Activated T-helper 1 cell treated with anti-CD3 and anti-CD28 coated beads, Interleukin-12 subunit alpha, Interleukin-12 subunit beta, Interleukin-2, Interleukin-4 antibody, amounts not matched to agents 30 ng/mL and 10 ng/mL and 1 ng/mL, durations not matched to agents 14 hours and 24 hours and 36 hours (primary cell): ENCODE measurements at regions not wholly inside any gene's neighbourhood (a gene's known extent, or its start where the extent isn't known, plus 50 kb on each side); places are given as distances from the start of the nearest gene placed in this dataset.

Experiments used
- DNase-seq: peaks from one replicate; pipeline ENCODE4 v3.0.0; 2021; ENCODE audit warnings: low spot score
- H3K27ac Mint-ChIP-seq: one replicate; pipeline ENCODE4 v1.8.0; 2021; ENCODE audit warnings: mild to moderate bottlenecking, mixed read lengths
- H3K27me3 Mint-ChIP-seq: one replicate; pipeline ENCODE4 v1.8.0; 2022; ENCODE audit warnings: mild to moderate bottlenecking, moderate library complexity, mixed read lengths; ENCODE audit not compliant: insufficient read depth
- H3K36me3 Mint-ChIP-seq: one replicate; pipeline ENCODE4 v1.8.0; 2021; ENCODE audit warnings: low read depth, mixed read lengths
- H3K4me1 Mint-ChIP-seq: one replicate; pipeline ENCODE4 v1.8.0; 2021; ENCODE audit warnings: low read depth, mixed read lengths
- H3K4me3 Mint-ChIP-seq: one replicate; pipeline ENCODE4 v1.8.0; 2021; ENCODE audit warnings: mild to moderate bottlenecking, moderate library complexity, mixed read lengths
- H3K9me3 Mint-ChIP-seq: one replicate; pipeline ENCODE4 v1.8.0; 2021; ENCODE audit warnings: mixed read lengths
- intact Hi-C: fragments of 100-400 bp; cut with micrococcal nuclease; formaldehyde crosslinking; loops from one replicate; pipeline ENCODE4 v1.15.1; 2024

DNA sequence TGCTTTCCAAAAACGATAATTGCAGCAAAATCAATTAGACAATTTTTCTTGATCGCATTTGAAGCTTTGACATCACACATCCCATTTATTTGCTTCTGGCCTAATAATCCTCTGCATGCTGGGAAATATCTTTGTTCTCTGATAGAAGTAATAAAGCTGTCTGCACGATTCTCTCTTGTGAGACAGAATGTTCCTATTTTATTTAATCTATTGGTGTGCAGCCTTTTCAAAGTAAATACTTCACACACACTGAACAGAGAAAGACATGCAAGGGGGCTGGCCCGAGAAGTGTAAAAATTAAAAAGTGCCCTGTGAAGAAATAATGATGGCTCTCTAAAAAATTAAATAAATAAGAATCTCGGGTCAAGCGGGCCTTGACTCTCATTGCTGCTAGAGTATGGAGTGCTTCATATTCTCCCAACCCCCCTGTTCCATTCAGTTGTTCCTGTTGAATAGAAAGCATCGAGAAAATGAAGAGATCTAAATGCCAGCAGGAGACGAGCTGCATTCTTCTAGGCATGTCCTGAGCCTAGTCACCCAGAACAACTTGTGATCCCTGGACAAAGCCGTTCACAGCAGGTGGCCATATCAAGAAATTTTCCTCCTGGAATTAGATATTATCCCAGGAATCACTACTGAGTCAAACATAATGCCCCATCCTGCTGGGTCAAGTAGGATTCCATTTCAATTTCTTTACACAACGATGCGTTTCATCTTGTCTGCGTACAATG is 625.9 kb upstream of the EPHA7 start:
- Mint-ChIP-seq H3K36me3 (no peaks in the 10 kb centered on the region), H3K27me3 (no peaks in the 10 kb centered on the region), H3K4me1 (no peaks in the 10 kb centered on the region), H3K4me3 (no peak overlapping the region), H3K27ac (no peak overlapping the region), H3K9me3 (no peaks in the 10 kb centered on the region)
- intact Hi-C loops: no loop called here
- no peak for DNase-seq

DNA sequence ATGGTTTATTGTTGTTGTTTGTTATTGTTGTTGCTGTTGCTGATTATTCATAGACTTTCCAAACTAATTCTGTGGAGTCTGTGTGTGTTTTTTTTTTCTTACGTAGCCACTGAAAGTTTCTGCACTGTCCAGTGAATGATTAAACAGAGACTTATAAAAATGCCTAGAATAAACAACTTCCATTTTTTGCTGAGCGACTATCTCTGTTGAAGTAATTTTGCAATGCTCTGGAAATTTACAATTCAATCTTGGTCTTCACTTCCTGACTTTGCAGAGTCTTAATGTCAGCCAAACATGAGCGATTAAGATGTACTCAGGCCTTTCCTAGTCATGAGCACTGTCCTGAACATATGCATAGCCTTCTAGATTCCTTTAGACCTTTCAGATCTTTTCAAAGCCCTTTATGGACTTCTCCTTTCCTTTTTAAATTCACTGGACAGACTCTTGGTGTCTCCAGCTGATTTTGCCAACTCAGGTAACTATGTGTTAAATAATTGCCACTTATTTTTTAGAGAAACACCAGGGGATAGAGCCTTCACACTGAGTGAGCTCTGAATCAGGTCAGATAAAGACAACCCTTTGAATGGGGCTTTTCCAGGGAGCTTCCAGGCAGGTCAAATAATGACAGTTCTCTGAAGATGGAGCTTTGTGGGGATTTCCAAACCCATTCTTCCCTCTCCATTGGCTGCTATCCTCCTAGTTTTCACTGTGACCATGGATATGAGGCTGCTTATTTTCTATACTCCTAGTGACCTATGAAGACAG is 622.8 kb upstream of the EPHA7 start:
- peaks cover 7% of the 10 kb centered on the region for H3K9me3 Mint-ChIP-seq
- no peaks in the 10 kb centered on the region for H3K4me1 Mint-ChIP-seq
- no peaks in the 10 kb centered on the region for H3K27me3 Mint-ChIP-seq
- H3K4me3 Mint-ChIP-seq: no peak overlapping the region
- H3K27ac Mint-ChIP-seq: no peak overlapping the region
- no peaks in the 10 kb centered on the region for H3K36me3 Mint-ChIP-seq
- intact Hi-C loops: no loop called here
- DNase-seq: no peak

DNA sequence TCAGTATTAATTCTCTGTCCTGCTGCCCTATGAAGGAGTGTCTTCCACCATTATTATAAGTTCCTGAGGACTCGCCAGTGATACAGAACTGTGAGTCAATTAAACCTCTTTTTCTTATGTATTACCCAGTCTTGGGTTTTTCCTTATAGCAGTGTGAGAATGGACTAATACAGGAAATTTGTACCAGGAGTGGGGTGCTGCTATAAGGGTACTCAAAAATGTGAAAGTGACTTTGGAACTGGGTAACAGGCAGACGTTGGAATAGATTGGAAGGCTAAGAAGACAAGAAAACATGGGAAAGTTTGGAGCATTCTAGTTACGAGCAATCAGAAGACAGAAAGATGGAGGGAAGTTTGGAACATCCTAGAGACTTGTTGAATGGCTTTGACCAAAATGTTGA is 616.7 kb upstream of the EPHA7 start:
- H3K4me1 Mint-ChIP-seq: no peaks in the 10 kb centered on the region
- H3K9me3 Mint-ChIP-seq: peaks cover 24% of the 10 kb centered on the region
- no peak for DNase-seq
- no peaks in the 10 kb centered on the region for H3K27me3 Mint-ChIP-seq
- H3K27ac Mint-ChIP-seq: no peak overlapping the region
- intact Hi-C loops: no loop called here
- no peaks in the 10 kb centered on the region for H3K36me3 Mint-ChIP-seq
- no peak overlapping the region for H3K4me3 Mint-ChIP-seq

DNA sequence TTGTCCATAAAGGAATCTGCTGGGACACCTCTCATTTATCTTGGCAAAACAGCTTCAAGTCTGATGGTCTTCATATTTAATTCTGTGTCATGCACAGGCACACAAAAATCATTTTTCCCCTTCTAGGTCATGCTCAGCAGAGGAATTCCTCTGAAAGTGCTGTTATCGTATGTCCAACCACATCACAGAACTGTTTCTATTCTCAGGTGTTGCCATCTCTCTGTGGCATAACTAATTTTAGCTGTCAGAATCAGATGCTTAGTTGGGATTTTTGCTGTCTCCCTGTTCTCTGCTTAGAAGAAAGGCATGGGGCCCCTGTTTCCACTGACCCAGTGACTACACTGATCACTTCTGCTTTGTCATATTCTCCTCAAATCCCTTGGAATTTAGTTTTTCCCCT is 608.0 kb upstream of the EPHA7 start:
- intact Hi-C loops: no loop called here
- DNase-seq: no peak
- H3K27me3 Mint-ChIP-seq: no peaks in the 10 kb centered on the region
- H3K4me1 Mint-ChIP-seq: no peaks in the 10 kb centered on the region
- no peak overlapping the region for H3K27ac Mint-ChIP-seq
- no peak overlapping the region for H3K4me3 Mint-ChIP-seq
- H3K9me3 Mint-ChIP-seq: peaks cover 4% of the 10 kb centered on the region
- H3K36me3 Mint-ChIP-seq: no peaks in the 10 kb centered on the region

DNA sequence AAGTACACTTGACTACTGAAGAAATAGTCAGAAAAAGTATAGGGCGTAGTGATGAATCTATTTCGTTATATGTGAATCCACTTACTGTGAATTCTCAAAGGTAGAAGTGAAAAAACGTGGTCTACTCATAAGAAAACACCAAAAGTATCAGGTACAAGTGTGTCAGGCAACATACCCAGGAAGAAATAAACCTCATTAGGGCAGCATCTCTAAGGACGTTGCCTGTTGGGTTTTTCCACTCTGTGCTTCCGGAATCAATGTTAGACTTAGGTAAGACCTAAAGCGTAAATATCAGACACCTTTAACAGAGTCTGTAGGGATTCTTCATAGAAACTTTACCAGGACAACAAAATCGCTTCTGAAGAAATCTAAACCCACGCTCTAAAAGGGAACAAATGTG is 607.2 kb upstream of the EPHA7 start:
- no peak for DNase-seq
- H3K36me3 Mint-ChIP-seq: no peaks in the 10 kb centered on the region
- no peak overlapping the region for H3K4me3 Mint-ChIP-seq
- no peaks in the 10 kb centered on the region for H3K27me3 Mint-ChIP-seq
- intact Hi-C loops: no loop called here
- no peak overlapping the region for H3K27ac Mint-ChIP-seq
- H3K9me3 Mint-ChIP-seq: peaks cover 4% of the 10 kb centered on the region
- H3K4me1 Mint-ChIP-seq: no peaks in the 10 kb centered on the region

DNA sequence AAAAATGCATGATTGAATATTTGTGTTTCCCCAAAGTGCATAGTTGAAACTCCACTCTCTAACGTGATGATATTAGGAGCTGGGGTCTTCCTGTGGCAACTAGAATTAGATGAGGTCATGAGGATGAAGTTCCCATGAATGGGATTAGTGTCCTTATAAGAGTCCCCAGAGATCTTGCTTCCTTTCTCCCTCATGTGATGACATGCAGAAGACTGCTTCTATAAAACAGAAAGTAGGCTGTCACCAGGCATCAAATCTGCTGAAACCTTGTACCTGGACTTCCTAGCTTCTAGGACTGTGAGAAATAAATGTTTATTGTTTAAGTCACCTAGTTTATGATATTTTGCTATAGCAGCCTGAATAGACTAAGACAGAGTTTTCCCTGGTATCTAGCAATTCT is 586.5 kb upstream of the EPHA7 start:
- no peaks in the 10 kb centered on the region for H3K36me3 Mint-ChIP-seq
- peaks cover 17% of the 10 kb centered on the region for H3K9me3 Mint-ChIP-seq
- intact Hi-C loops: no loop called here
- H3K4me1 Mint-ChIP-seq: no peaks in the 10 kb centered on the region
- no peak overlapping the region for H3K4me3 Mint-ChIP-seq
- no peak overlapping the region for H3K27ac Mint-ChIP-seq
- DNase-seq: no peak
- no peaks in the 10 kb centered on the region for H3K27me3 Mint-ChIP-seq

DNA sequence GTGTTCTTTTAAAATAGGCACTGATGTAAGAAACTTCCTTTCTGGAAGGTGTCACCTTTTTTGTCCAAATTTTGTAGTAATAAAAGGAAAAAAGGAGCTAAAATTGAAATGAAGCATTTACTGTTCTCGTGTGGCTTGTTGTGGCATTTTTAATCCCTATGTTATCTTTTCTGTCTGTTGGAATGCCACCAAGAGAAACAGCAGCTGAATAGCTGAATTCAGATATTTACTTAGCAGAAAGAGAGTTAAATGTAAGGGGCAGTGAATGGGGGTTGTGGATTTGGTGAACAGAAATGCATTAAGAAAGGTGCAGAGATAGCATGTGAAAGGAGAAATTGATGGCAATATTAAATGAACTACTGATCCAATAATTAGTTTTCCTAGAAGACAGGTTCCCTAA is 573.6 kb upstream of the EPHA7 start:
- H3K9me3 Mint-ChIP-seq: no peaks in the 10 kb centered on the region
- no peaks in the 10 kb centered on the region for H3K27me3 Mint-ChIP-seq
- H3K36me3 Mint-ChIP-seq: no peaks in the 10 kb centered on the region
- no peak overlapping the region for H3K27ac Mint-ChIP-seq
- intact Hi-C loops: no loop called here
- H3K4me3 Mint-ChIP-seq: no peak overlapping the region
- DNase-seq: no peak
- H3K4me1 Mint-ChIP-seq: no peaks in the 10 kb centered on the region

DNA sequence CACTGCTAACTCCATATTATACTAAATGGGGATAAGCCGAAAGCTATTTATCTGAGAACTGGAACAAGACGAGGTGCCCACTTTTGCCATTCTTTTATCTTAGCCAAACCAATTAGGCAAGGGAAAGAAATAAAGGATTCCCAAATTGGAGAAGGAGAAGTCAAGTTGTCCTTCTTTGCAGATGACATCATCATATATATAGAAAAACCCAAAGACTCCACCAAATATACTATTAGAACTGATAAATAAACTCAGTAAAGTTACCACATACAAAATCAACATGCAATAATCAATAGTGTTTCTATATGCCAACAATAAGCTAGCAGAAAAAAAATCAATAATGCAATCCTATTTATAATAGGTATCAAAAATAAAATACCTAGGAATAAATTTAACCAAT is 570.3 kb upstream of the EPHA7 start:
- Mint-ChIP-seq H3K36me3 (no peaks in the 10 kb centered on the region), H3K4me1 (no peaks in the 10 kb centered on the region), H3K27me3 (no peaks in the 10 kb centered on the region), H3K27ac (no peak overlapping the region), H3K9me3 (peaks cover 3% of the 10 kb centered on the region), H3K4me3 (no peak overlapping the region)
- DNase-seq: no peak
- intact Hi-C loops: no loop called here

DNA sequence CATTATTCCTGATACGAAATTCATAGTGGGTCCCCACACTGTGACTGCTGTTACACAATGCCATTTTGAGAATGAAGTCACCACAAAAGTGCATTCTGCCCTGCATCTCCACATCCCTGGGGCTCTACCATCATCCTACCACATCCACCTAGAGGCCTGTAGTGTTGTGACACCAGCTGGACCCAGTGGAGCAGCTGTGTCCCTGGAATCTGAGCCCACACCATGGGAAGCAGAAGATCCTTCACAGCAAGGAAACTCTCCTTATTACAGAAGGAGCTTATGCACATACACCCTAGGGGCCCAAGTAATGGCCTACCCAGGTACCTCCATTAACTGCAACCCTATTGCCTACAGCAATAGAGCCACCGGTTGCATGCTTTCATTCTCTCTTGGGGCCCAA is 566.6 kb upstream of the EPHA7 start:
- intact Hi-C loops: no loop called here
- no peaks in the 10 kb centered on the region for H3K4me1 Mint-ChIP-seq
- peaks cover 3% of the 10 kb centered on the region for H3K9me3 Mint-ChIP-seq
- no peak for DNase-seq
- no peaks in the 10 kb centered on the region for H3K27me3 Mint-ChIP-seq
- H3K27ac Mint-ChIP-seq: no peak overlapping the region
- no peak overlapping the region for H3K4me3 Mint-ChIP-seq
- H3K36me3 Mint-ChIP-seq: no peaks in the 10 kb centered on the region

DNA sequence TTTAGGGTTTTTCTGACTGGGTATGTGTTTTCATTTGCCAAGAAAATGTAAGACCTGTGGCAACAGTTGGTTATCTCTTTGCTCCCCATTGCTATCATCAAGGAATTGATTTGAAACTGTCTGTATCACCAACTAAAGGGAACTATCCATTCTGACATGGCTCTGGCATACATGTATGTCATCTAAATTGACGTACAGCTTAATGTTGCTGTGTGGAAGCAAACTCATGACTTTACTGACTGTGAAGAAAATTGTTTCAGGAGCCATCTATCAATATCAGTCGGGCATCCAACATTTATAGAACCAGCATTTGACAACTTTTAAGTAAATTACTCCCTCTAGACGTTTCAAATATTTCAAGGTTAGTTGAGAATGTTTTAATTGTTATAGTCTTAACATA is 555.8 kb upstream of the EPHA7 start:
- no peaks in the 10 kb centered on the region for H3K4me1 Mint-ChIP-seq
- DNase-seq: no peak

DNA sequence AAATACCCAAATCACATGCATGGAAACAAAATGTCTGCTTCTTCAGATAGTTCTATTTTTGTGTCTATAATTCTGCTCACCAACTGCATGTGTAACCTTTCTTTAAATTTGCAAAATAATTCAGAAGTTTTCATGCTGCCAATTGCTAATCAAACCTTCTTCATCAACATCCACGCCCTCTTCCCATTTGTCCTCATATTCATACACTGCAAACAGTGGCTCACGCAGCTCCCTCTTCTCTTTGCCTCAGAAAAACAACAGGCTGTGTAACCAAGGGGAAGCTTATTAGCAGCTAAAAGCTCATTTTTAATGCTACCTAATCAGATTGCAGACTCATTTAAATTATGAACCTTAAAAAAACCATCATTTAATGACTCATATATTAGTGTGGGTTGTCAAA is 555.0 kb upstream of the EPHA7 start:
- Mint-ChIP-seq H3K4me1 (no peaks in the 10 kb centered on the region), H3K4me3 (no peak overlapping the region), H3K36me3 (no peaks in the 10 kb centered on the region), H3K27me3 (no peaks in the 10 kb centered on the region), H3K27ac (no peak overlapping the region), H3K9me3 (no peaks in the 10 kb centered on the region)
- no peak for DNase-seq
- intact Hi-C loops: no loop called here

More for the DNA sequence above, 555.8 kb upstream of the EPHA7 start:
- Mint-ChIP-seq H3K27me3 (no peaks in the 10 kb centered on the region), H3K36me3 (no peaks in the 10 kb centered on the region), H3K4me3 (no peak overlapping the region), H3K9me3 (no peaks in the 10 kb centered on the region), H3K27ac (no peak overlapping the region)
- intact Hi-C loops: no loop called here

DNA sequence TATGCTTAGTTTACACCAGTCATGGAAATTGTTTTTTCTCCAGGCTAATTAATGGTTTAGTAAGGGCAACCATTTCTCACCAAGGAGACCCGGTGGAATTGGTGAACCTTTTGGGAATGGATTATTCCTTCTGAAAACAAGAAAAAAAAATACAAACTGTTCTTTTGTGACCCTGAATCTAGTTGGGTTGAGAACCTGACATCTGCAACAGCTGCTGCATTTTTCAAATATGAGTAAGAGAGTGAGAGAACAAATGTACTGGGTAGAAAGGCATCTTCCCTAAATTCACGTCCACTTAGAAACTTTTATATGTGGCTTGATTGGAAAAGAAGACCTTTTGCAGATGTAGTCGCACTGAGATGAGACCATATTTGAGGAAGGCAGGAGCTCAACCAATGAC is 553.4 kb upstream of the EPHA7 start:
- Mint-ChIP-seq H3K4me3 (no peak overlapping the region), H3K36me3 (no peaks in the 10 kb centered on the region), H3K4me1 (no peaks in the 10 kb centered on the region), H3K27ac (no peak overlapping the region), H3K27me3 (no peaks in the 10 kb centered on the region), H3K9me3 (no peaks in the 10 kb centered on the region)
- intact Hi-C loops: no loop called here
- no peak for DNase-seq

DNA sequence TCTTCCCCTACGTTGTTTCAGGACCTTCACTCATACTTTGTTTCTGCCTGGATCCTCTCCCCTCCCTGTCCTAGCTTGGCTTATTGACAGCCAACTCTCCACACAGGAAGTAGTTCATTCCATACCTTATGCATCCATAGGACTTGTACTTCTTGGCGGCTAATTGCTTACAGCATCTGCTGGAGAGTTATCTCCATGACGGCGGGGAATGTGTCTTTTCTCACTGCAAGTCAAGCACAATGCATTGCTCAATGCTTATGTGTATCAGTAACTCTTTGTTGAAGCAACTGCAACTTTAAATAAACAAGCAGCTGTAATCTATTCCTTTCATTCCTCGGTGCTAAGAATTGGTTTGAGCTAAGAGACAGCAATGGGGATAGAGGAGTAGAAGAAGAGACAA is 551.3 kb upstream of the EPHA7 start:
- H3K9me3 Mint-ChIP-seq: no peaks in the 10 kb centered on the region
- no peaks in the 10 kb centered on the region for H3K4me1 Mint-ChIP-seq
- no peak for DNase-seq

More for the DNA sequence above, 551.3 kb upstream of the EPHA7 start:
- Mint-ChIP-seq H3K27ac (no peak overlapping the region), H3K27me3 (no peaks in the 10 kb centered on the region), H3K4me3 (no peak overlapping the region), H3K36me3 (no peaks in the 10 kb centered on the region)
- intact Hi-C loops: no loop called here
